H1 (cell line): ENCODE measurements at regions not wholly inside any gene's neighbourhood (a gene's known extent, or its start where the extent isn't known, plus 50 kb on each side); places are given as distances from the start of the nearest gene placed in this dataset.

Source experiments
- CHD7 ChIP-seq: fragments of 300-600 bp; sonication (generic); IDR thresholded peaks from 2 replicates; pipeline ENCODE4 v1.7.1; 2012; ENCODE audit warnings: low read length, moderate library complexity, mild to moderate bottlenecking, inconsistent platforms; ENCODE audit not compliant: insufficient replicate concordance
- HDAC6 ChIP-seq: IDR thresholded peaks from one replicate; pipeline ENCODE4 v1.7.1; 2012; ENCODE audit warnings: low read depth, mild to moderate bottlenecking, inconsistent platforms, low read length, moderate library complexity
- JUND ChIP-seq: IDR thresholded peaks from 2 replicates; pipeline ENCODE4 v1.6.1; 2011; ENCODE audit warnings: mild to moderate bottlenecking, improper control_type of control experiment, low read length
- KDM4A ChIP-seq: IDR thresholded peaks from one replicate; pipeline ENCODE4 v1.7.1; 2012; ENCODE audit warnings: low read depth, mild to moderate bottlenecking, moderate library complexity, low read length, inconsistent platforms; ENCODE audit not compliant: severe bottlenecking
- NANOG ChIP-seq: IDR thresholded peaks from 2 replicates; pipeline ENCODE4 v1.6.1; 2011; ENCODE audit warnings: low read length, low read depth, mild to moderate bottlenecking, inconsistent platforms; ENCODE audit not compliant: insufficient read depth, poor library complexity, severe bottlenecking
- POLR2A ChIP-seq, 2 experiments: IDR thresholded peaks; 1 replicate in 1 of 2; 2 replicates in 1 of 2; pipeline ENCODE4 v1.6.1; 2011; ENCODE audit warnings: low read depth in 2 of 2, low read length in 2 of 2, mild to moderate bottlenecking in 2 of 2; ENCODE audit errors: control extremely low read depth in 1 of 2
- RNF2 ChIP-seq: fragments of 200-900, 300-1000 bp; sonication (generic); IDR thresholded peaks from 2 replicates; pipeline ENCODE4 v1.7.1; 2016; ENCODE audit warnings: borderline replicate concordance, low read depth, mild to moderate bottlenecking, antibody characterized with exemption, low read length; ENCODE audit not compliant: poor library complexity, severe bottlenecking; ENCODE audit errors: missing control alignments
- SAP30 ChIP-seq: fragments of 300-600 bp; sonication (generic); IDR thresholded peaks from 2 replicates; pipeline ENCODE4 v1.7.1; 2012; ENCODE audit warnings: low read length, moderate library complexity, mild to moderate bottlenecking, inconsistent platforms; ENCODE audit not compliant: insufficient read depth, insufficient replicate concordance
- TCF12 ChIP-seq: IDR thresholded peaks from 2 replicates; pipeline ENCODE4 v1.6.1; 2011; ENCODE audit warnings: low read depth, mild to moderate bottlenecking, low read length
- TF ChIP-seq, protein P1 (sequence below): IDR thresholded peaks from 2 replicates; pipeline ENCODE4 v1.6.1; 2012; ENCODE audit warnings: inconsistent platforms

DNA sequence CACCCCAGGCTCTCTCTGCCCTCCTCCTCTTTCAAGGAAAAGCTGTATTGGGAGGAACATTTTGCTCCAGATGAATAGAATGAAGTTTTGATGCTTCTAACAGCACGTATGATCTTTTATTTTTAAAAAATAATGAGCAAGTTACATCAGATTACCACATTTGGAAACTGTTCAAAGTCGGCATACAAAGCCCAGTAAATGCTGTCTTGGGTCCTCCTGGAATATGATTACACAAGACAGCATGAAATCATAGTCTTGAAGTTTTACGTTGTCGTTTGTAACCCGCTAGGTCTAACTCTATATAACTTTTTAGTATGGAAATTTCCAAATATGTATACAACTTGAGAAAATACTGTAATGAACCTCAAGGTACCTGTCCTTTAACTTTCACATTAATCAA lies 385.6 kb downstream of the HLX start (continued):
- TF ChIP-seq RNF2 (no peak), NANOG (no peak), SAP30 (no peak), JUND (no peak), HDAC6 (no peak), CHD7 (no peak), KDM4A (no peak), TCF12 (no peak), POLR2A (IDR thresholded peaks at IDR 0.05; ENCODE audit: control extremely low read depth in 1 of 2, low read depth in 2 of 2, low read length in 2 of 2) (no peak)
- TF ChIP-seq, protein P1, sequence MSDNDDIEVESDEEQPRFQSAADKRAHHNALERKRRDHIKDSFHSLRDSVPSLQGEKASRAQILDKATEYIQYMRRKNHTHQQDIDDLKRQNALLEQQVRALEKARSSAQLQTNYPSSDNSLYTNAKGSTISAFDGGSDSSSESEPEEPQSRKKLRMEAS = no peak
